ENCODE measurements at regions not wholly inside any gene's neighbourhood (a gene's known extent, or its start where the extent isn't known, plus 50 kb on each side); places are given as distances from the start of the nearest gene placed in this dataset.

DNA sequence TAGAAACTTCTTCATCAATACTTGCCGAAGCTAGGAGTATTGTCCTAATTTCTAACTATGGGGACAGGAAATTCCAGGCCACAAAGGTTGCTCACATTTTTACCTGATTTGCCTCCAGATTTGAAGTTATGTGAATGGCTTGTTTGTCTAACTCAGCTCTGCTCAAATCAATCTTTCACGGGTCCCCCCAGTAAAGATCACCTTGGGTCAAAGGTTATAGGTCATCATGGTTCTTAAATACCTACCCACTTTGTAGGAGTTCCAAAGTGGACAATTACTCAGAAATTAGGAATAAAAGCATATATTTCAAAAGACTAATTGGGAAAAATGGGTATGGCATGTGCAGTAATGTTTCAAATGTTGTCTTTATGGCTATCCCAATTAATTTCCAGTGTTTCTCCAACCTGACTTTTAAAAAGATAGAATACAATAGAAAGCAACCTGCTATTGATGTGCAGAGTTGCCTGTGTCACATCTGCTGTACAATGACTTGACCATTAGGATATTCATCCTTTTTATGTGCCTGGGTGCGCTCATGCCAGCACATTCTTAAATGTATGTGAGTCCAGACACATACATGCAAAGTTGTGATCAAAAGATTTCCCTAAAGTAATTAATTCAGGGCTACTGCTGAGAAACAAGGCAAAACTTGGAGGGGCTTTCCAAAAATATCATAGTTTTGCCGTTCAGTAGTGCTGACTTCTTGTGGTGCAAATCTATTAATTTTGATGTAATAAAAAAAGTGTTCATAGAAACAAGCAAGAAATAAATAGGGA, 126.1 kb downstream of the MYCN start:
- no peak for TF ChIP-seq SUZ12 (IDR thresholded peaks at IDR 0.05)
- no peak for TF ChIP-seq ELF4 (IDR thresholded peaks at IDR 0.05)
- no peak for TF ChIP-seq TARDBP (IDR thresholded peaks at IDR 0.05)
- no peak for TF ChIP-seq ARNT (IDR thresholded peaks at IDR 0.05)
